IMR-90 (cell line): ENCODE measurements at regions not wholly inside any gene's neighbourhood (a gene's known extent, or its start where the extent isn't known, plus 50 kb on each side); places are given as distances from the start of the nearest gene placed in this dataset.

Experiments
- CHD1 ChIP-seq: IDR thresholded peaks from 2 replicates; pipeline ENCODE4 v1.6.1; 2012; ENCODE audit warnings: low read depth, low read length, improper control_type of control experiment
- FOS ChIP-seq: fragments of 150-350 bp; IDR thresholded peaks from 2 replicates; pipeline ENCODE4 v1.6.1; 2016; ENCODE audit warnings: low read depth, low read length
- MXI1 ChIP-seq: IDR thresholded peaks from 2 replicates; pipeline ENCODE4 v1.6.1; 2012; ENCODE audit warnings: low read depth, mild to moderate bottlenecking, low read length, moderate library complexity, borderline replicate concordance
- NFE2L2 ChIP-seq: fragments of 150-350 bp; IDR thresholded peaks from 2 replicates; pipeline ENCODE4 v1.6.1; 2016; ENCODE audit warnings: low read depth, mild to moderate bottlenecking, low read length
- POLR2A ChIP-seq: IDR thresholded peaks from 2 replicates; pipeline ENCODE4 v1.6.1; 2012; ENCODE audit warnings: mild to moderate bottlenecking, low read depth, low read length
- SMC3 ChIP-seq: fragments of 150-350 bp; IDR thresholded peaks from 2 replicates; pipeline ENCODE4 v1.6.1; 2016; ENCODE audit warnings: low read depth, mild to moderate bottlenecking, antibody characterized with exemption, low read length, moderate library complexity
- USF2 ChIP-seq: fragments of 150-350 bp; IDR thresholded peaks from 2 replicates; pipeline ENCODE4 v1.6.1; 2017; ENCODE audit warnings: mild to moderate bottlenecking, antibody characterized with exemption, low read length, low read depth
- TF ChIP-seq, protein P1 (sequence below): conservative IDR thresholded peaks from 2 replicates; pipeline ENCODE4 v1.5.1; 2012; ENCODE audit warnings: mild to moderate bottlenecking, low read depth, low read length, improper control_type of control experiment
- TF ChIP-seq, protein P2 (sequence below): fragments of 150-350 bp; IDR thresholded peaks from 2 replicates; pipeline ENCODE4 v1.6.1; 2016; ENCODE audit warnings: low read depth, mild to moderate bottlenecking, low read length, moderate library complexity, borderline replicate concordance

DNA sequence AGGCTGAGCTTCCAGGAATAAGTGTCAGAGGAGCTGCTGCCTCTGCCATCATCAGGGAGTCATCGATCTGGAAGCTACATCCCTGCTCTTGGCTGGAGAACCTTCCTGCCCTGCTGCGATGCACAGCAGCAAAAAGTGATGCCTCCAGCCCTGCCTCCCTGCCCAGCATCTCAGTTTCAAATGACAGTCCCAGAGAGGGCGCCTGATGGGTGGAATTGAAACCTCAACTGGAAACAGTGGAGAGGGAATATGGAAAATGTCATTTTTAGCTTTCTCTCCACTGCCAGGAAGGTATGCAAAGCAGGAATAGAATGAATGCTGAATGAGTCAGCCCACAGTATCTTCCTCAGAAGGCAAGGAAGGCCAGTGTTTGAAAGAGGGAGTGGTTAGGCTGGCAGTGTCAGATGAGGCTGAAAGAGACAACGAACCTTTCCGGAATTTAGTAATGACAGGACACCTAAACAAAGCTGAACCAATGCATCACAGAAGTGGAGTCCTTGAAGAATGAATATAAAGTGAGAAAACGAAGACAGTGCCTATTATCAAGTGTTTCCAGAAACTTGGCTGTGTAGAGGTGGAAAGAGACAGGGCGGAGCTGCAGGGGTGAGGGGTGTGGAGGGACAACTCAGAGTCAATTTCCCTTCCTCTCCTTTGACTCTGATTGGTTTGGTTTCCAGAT lies 153.9 kb upstream of the NDUFV2 start:
- TF ChIP-seq POLR2A (no peak), SMC3 (0 out of 2 replicates have a peak, but pooled peaks have one; percentile 3), CHD1 (no peak), NFE2L2 (no peak), FOS (peak; percentile 65), MXI1 (no peak), USF2 (no peak)
- TF ChIP-seq, protein P1, sequence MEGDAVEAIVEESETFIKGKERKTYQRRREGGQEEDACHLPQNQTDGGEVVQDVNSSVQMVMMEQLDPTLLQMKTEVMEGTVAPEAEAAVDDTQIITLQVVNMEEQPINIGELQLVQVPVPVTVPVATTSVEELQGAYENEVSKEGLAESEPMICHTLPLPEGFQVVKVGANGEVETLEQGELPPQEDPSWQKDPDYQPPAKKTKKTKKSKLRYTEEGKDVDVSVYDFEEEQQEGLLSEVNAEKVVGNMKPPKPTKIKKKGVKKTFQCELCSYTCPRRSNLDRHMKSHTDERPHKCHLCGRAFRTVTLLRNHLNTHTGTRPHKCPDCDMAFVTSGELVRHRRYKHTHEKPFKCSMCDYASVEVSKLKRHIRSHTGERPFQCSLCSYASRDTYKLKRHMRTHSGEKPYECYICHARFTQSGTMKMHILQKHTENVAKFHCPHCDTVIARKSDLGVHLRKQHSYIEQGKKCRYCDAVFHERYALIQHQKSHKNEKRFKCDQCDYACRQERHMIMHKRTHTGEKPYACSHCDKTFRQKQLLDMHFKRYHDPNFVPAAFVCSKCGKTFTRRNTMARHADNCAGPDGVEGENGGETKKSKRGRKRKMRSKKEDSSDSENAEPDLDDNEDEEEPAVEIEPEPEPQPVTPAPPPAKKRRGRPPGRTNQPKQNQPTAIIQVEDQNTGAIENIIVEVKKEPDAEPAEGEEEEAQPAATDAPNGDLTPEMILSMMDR, result no peak
- TF ChIP-seq, protein P2, sequence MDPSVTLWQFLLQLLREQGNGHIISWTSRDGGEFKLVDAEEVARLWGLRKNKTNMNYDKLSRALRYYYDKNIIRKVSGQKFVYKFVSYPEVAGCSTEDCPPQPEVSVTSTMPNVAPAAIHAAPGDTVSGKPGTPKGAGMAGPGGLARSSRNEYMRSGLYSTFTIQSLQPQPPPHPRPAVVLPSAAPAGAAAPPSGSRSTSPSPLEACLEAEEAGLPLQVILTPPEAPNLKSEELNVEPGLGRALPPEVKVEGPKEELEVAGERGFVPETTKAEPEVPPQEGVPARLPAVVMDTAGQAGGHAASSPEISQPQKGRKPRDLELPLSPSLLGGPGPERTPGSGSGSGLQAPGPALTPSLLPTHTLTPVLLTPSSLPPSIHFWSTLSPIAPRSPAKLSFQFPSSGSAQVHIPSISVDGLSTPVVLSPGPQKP, result no peak
